Gastroesophageal sphincter (tissue), 3 donors: ENCODE measurements at regions not wholly inside any gene's neighbourhood (a gene's known extent, or its start where the extent isn't known, plus 50 kb on each side); places are given as distances from the start of the nearest gene placed in this dataset.

Experiments
- EP300 ChIP-seq: sonication (generic); formaldehyde crosslinking; IDR thresholded peaks from one replicate; pipeline ENCODE4 v1.6.1; 2017; ENCODE audit warnings: antibody characterized with exemption, mild to moderate bottlenecking
- POLR2A ChIP-seq, 2 donors: fragments of 450-650 bp; IDR thresholded peaks; one replicate each; pipeline ENCODE4 v1.6.1; 2017; ENCODE audit warnings: antibody characterized with exemption in 2 of 2, mild to moderate bottlenecking in 2 of 2, moderate library complexity in 1 of 2
- POLR2AphosphoS5 ChIP-seq: sonication (generic); formaldehyde crosslinking; IDR thresholded peaks from one replicate; pipeline ENCODE4 v1.6.1; 2017; ENCODE audit warnings: antibody characterized with exemption
- TF ChIP-seq, protein P1 (sequence below), 4 experiments: fragments of 200-600 bp in 2 of 4; fragments of 450-650 bp in 2 of 4; sonication (generic) in 1 of 4; IDR thresholded peaks; one replicate each; pipeline ENCODE4 v1.5.1; 2017 to 2019; ENCODE audit warnings: antibody characterized with exemption in 4 of 4, mild to moderate bottlenecking in 2 of 4, moderate library complexity in 2 of 4

DNA sequence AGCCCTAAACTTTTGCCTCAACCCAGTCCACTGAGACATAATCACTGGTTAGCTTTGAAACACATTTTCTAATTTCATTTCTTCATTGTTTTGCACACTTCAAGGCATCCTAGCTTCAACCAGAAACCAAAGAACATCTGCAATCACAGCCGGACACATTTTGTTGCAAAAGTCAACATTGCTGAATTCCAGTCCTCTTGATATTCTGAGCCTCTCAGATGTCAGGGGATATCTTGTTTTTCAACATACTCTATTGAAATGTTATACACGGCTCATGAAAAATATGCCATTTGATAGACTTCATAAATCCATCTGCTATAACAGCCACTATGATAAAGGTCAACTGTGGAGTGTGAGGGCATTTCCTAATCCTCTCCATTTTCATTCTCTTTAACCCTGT is 241.6 kb upstream of the PUDP start:
- TF ChIP-seq EP300 (no peak), POLR2AphosphoS5 (no peak), POLR2A (IDR thresholded peaks at IDR 0.05) (no peak)
- TF ChIP-seq, protein P1, sequence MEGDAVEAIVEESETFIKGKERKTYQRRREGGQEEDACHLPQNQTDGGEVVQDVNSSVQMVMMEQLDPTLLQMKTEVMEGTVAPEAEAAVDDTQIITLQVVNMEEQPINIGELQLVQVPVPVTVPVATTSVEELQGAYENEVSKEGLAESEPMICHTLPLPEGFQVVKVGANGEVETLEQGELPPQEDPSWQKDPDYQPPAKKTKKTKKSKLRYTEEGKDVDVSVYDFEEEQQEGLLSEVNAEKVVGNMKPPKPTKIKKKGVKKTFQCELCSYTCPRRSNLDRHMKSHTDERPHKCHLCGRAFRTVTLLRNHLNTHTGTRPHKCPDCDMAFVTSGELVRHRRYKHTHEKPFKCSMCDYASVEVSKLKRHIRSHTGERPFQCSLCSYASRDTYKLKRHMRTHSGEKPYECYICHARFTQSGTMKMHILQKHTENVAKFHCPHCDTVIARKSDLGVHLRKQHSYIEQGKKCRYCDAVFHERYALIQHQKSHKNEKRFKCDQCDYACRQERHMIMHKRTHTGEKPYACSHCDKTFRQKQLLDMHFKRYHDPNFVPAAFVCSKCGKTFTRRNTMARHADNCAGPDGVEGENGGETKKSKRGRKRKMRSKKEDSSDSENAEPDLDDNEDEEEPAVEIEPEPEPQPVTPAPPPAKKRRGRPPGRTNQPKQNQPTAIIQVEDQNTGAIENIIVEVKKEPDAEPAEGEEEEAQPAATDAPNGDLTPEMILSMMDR (IDR thresholded peaks at IDR 0.05), result no peak
